GM21381 (cell line): ENCODE measurements at regions not wholly inside any gene's neighbourhood (a gene's known extent, or its start where the extent isn't known, plus 50 kb on each side); places are given as distances from the start of the nearest gene placed in this dataset.

ENCODE experiments used
- ATAC-seq: cut with Tn5 transposase; IDR thresholded peaks from one replicate; pipeline ENCODE4 v1.9.1; 2021; ENCODE audit warnings: mild to moderate bottlenecking, moderate library complexity; ENCODE audit not compliant: unreplicated experiment

DNA sequence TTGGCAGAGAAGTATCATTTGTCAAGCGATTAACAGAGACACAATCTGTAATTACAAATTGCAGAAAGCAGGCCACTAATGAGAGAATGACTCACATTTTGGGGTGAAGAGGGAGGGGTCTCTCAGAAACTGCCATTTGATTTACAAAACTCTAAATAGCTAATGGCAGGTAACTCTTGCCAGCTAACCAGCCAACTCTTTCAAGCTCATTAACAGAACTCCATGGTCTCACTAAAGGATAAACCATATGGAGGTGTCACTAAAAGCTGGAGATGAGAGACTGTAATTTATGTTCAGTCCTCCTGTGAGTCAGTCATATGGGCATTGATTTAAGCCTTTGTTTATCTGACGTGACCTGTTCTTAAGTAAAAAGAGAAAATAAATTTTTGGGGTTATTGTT lies 336.4 kb downstream of the FOXG1 start:
- ATAC-seq = no peak

DNA sequence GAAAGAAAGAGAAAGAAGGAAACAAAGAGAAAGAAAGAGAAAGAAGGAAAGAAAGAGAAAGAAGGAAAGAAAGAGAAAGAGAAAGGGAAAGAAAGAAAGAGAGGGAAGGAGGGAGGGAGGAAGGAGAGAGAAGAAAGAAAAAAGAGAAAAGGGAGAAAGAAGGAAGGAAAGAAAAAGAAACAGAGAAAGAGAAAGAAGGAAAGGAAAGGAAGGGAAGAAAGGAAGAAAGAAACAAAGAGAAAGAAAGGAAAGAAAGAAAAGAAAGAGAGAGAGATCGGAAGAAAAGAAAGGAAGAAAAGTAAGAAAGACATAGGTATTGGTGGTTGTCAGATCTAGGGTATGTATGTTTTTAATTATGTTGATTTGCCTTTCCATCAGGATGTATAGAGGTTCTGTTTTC lies 342.3 kb downstream of the FOXG1 start:
- no peak for ATAC-seq

DNA sequence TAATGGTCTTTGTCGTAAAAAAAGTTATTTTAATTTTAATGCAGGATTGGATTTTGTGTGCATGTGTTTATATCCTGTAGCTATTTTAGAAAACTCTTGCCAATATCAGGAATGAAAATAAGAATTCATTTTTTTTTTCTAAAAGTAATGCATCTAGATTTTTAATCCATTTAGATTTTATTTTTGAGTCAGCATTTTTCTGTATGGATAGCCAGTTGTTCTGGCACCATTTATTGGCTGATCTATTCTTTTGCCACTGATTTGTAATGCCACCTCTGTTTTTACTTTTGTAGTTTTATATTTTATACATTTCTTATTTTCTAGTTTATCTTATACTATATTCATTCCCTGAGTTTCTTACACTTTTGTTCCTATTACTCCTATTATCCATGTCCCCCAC lies 343.0 kb downstream of the FOXG1 start:
- ATAC-seq = no peak

DNA sequence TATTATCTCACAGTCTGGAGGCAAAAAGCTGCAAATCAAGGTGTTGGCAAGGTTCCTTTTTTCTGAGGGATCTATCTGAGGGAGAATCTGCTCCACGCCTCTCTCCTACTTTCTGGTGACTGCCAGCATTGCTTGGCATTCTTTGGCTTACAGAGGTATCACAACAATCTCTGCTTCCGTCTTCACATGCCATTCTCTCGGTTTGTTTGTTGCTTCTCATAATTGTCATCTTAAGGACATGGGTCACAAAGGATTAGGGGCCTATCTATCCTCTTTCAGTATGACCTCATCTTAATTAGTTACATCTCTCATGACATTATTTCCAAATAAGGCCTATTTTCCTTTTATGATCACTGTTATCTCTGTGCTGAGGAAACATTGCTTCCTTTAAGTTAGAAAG lies 345.0 kb downstream of the FOXG1 start:
- ATAC-seq = no peak

DNA sequence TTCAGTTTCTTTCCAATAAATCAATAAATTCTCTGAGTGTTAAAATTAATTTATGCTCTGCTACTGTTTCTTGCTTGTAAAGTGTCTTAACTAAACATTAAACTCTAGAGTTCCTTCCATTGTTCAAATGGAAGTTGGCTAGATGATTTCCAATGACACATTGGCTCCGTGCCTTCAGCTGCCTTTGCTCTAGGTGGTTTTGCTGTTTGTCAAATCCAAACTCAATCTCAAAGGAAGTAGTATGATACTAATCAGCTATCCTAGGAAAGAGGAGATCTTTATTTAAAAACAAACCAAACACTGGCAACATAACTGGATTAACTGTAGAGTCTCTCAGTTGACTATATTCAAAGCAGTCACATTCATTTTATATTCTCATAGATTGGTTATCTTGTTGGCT lies 356.4 kb downstream of the FOXG1 start:
- ATAC-seq = no peak

DNA sequence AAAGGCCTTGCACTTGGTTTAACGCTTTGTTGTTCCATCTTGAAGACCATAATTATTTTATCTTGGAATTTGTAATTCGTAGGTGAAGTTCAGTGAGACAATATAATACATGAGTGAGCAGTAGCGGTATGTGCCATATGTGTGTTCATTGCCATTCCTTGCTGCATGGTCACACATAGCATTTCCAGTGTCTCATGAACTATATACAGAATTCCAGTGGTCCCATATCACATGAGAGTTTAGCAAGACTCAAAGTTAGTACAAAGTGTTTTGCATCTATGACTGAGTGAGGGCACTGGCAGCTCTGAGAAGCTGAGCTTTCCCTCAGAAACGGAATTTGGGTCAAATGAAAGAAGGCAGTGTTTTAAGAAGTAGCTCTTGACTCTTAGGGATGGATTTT lies 359.8 kb downstream of the FOXG1 start:
- no peak for ATAC-seq

DNA sequence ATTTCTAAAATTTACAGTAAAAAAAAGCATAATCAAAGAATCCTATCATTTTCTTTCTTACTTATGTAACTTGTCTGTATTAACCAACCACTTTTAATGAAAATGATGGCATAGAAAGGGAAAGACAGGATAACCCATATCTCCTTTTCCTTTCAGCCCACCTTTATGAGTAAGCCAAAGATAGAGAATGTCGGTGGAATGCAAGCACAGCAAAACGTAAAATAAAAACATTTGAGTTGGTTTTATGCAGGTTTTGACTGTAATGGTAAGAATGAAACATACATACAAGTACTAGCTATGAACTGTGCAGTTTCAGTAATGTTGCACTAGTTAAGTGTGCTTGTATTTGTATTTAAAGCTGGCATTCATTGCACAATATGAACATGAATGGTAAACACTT lies 360.3 kb downstream of the FOXG1 start:
- ATAC-seq = no peak

DNA sequence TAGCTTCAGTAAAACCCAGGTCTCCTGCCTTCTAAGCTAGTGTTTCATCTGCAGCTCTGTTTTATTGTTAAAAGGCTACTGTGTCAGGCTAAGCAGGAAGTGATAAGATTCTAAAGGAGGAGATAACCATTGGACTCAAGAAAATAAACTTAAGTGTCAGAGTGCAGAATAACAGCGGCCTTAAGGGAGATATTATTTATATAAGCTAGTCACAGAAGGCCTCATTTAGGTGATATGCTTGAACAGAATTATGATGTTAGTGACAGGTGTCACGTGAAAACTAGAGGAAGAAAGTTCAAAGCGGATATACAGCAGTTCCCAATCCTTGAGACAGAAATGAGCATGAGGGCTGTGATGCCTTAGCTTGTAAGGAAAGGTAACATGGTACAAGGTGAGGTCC lies 373.4 kb downstream of the FOXG1 start:
- ATAC-seq = no peak

DNA sequence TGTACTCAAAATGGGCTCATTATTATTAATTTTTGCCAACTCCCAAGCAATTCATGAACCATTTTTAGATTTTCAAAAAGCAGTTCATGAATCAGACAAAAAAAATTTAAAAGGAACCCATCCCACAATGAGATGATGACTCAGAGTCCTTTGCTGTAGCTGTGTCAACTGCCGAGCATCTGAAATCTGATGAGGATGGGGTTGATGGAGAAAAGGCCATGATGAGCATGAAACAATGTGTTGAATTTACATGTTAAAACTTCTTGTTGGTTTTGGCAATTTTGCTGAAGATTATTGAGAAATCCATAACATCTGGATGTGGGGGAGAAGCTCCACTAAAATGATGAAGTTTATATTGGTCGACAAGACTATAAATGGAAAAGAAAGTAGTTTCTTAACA lies 378.0 kb downstream of the FOXG1 start:
- no peak for ATAC-seq

DNA sequence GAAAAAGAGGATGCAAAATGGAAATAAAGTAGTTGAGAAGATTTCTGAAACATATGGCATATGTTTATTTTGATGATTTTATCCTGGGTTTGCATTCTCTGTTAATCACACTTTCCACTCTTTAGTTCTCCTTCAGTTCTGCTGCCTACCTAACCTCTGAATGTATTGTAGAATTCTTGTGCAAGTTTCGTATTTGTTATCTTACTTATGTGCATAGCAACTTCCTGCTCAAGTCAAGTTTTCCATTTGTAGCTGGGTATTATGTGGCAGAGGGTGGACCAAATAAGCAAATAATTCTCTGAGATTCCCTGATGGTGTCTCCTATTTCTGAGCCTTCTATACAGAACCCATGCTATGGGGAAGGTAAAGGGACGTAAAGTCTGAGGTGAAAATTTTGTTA lies 381.6 kb downstream of the FOXG1 start:
- ATAC-seq = no peak

DNA sequence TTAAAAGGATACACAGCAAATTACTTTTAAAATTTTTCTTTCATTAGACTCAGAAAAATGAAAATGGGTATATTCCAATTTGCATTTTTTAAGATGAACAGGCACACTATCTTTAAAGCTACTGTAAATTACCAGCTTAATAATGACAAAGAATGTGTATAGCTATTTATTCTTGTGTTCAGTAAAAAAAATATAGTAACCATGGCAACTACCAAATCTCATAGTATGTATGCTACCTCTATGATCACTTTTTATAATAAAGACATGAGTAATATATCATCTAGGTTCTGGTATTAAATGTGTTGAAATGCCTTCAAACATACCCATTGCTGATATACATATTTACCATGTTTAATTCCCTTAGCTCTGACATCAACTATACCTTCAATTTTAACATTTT lies 383.2 kb downstream of the FOXG1 start:
- ATAC-seq = no peak

DNA sequence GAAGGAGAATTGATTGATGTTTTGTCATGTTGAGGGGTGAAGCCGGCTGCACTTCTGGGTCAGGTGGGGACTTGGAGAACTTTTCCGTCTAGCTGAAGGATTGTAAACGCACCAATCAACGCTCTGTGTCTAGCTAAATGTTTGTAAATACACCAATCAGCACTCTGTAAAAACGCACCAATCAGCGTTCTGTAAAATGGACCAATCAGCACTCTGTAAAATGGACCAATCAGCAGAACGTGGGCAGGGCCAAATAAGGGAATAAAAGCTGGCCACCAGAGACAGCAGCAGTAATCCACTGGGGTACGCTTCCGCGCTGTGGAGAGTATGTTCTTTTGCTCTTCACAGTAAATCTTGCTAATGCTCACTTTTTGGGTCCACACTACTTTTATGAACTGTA lies 384.1 kb downstream of the FOXG1 start:
- no peak for ATAC-seq

DNA sequence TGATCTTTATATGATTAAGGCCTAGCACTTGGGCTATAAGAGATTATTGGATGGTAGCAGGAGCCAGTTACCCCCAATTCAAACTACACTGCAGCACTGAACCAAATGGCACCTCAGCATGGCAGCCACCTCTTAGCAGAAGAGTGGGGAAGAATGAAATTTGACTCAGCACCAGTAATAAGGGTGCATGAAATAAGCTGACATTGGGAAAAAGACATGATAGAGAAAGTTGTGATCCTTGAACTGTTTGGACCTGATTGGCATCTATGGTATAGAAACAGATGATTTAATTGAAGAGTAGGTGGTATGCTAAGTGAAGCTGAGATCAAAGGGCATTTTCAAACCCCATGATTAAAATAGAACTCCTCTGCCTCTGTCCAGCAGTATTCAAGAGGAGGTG lies 389.5 kb downstream of the FOXG1 start:
- ATAC-seq = no peak

DNA sequence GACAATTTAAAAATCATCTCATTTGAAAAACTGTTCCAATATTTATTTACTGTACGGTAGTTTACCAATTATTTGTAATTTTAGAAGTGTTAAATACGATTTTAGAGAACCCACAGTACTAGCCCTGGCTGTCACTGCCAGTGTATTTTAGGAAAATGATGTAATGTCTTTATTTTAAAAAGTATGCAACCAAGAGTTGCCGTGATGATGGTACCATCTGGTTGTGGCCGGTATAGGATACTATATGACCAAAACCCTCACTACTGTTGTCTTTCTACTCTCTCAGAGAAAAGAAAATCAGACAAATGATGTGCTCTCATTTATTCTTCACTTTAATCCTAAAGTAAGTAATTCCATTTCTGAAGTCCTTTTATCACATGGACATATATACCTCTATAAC lies 395.0 kb downstream of the FOXG1 start:
- no peak for ATAC-seq

DNA sequence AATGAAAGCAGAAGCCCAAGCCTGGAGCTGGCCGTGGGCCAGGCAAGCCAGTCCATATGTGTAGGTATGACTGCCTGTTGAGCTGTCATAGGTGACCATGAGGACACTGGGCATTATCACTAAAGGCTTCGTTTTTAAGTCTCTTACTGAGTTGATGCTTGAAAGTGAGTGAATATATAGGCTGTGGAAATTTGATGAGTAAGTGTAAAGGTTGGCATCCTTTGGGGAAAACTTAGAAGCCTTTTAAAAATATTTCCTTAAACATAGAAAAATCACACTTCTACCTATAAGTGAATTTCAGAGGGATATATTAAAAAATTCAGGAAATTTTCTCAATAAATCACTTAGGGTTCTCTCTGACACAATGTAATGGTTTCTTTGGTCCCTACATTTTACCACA lies 396.5 kb downstream of the FOXG1 start:
- ATAC-seq = no peak

DNA sequence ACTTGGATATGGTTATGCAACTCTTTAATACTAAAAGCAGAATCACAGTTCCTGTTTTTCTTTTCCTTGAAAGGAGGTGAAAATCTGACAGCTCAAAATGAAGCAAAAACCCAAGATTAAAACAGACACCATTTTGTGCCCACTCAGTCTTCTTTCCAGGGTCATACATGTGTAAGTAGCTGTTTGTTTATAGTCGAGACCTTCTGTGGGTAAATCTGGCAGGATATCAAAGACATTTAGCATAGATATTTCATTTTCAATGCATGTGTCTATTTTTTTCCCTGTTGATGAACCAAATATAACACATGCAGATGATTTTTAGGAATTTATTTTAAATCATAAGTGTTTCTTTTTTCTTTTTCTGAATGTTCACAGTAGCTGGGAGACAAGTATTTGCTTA lies 398.8 kb downstream of the FOXG1 start:
- no peak for ATAC-seq

DNA sequence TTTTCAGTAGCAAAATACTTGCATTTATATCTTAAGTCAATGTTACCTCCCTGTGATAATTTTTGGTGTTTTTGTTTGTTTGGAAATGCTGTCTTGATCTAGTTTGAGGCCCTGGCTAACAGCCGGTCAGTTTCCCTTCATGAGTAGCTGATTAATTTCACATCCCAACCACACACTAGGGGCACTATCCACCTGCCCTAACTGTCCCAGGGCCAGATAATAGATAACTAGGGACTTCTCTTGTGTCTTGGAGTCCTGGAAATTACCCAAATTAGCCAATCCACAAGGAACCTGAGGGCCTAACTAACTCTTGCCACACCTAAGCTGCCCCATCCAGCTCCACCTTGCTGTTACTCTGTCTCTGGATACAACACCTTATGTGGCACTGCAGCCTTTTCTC lies 399.9 kb downstream of the FOXG1 start:
- ATAC-seq = no peak

DNA sequence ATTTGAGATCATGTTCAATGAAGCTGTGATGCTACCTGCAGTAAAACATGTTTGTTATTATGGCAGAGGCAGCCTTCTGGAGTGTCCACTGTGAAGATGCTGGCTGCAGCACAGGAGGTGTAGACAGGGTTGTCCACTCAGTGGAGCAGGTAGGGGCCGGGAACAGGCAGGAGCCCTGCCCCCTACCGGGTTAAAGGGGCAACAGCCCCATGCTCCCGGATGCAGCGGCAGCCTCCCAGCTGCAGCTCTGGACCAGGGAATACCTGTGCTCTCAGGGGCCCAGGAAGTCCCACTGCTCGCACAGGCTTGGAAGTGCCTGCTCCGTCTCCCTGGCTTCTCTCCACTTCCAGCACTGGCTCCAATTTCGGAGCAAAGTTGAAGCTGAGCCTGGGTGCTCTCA lies 401.6 kb downstream of the FOXG1 start:
- no peak for ATAC-seq

DNA sequence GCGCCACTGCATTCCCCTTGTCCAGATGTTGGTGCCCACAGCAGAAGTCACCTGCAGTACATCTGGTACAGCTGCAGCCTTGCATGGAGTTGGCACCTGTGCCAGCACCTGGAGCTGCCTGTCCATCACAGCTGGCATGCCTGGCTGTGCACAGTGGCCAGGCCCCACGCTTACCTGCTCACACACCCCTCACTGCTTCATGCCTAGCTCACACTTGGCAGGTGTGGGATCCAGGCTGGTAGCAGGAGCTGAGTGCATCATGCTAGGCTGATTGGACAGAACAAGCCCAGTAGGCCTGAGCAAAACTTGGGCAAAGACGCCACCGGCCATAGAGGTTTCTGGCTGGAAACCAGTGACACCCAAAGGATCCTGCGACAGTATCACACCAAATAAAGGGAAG lies 402.8 kb downstream of the FOXG1 start:
- ATAC-seq = no peak

DNA sequence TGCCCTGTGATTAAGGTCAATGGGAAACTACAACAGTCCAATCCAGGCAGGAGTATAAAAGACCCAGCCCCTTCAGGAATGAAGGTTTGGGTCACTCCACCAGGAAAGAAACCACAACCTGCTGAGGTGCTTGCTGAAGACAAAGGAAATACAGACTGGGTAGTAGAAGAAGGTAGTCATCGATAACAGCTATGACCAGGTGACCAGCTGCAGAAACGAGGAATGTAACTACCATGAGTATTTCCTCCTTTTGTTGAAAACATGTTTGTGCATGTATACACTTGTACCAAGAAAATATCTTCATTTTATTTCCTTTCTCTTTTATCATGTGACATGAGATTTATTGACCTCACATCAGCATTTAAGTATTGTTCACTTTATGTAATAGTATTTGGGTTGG lies 409.1 kb downstream of the FOXG1 start:
- no peak for ATAC-seq

DNA sequence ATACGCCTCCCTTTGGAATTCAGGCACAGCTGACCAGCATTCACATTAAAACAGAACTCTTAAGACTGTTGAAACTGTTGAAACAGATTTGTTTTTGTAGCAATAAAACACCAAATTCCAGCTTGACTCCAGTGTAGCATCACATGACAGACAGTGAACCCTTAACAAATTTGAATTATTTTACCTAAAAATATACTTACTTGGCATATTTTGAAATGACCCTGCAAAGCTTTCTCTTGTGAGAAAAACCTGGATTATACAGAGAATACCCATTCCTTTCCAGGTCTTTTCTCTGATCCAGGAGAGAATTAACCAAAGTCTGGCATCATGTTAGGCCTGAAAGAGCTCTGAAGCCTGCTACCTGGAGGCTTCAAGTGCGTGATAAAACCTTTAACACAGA lies 410.3 kb downstream of the FOXG1 start:
- ATAC-seq = no peak

DNA sequence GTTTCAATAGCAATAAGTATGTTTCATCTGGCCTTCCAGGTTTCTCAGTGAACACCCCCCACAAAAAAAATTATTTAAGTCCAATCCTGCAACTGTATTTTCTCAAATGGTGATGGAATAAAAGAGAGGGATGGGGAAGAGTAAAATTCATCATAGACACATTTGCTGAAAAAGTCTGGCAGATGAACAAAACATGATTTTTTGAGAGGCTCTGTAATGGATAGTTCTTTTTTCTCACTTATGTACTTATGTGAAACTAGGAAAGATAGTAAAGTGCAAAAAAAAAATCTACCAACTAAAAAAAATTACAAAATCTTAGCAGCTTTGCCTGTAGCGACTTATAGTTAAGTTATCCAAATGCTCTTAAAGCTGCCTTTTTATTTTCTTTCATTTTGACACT lies 412.4 kb downstream of the FOXG1 start:
- no peak for ATAC-seq

DNA sequence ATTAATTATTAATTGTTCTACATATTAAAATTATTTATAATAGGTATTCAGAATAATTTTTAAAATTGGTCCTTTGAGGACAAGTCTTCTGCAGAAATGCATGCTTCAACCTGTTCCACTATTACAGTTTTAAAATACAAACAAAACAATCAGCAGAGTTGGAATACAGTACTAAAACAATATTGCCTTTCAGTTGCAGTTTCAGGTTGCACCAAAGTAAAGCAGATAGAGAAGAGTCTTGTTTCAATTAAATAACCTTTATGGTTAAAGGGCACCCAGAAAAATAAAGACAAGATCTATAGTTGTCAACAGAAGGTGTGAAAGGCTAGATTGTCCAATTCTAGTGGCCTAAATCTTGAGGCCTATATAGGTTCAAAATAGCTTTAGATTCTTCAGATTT lies 424.5 kb downstream of the FOXG1 start:
- ATAC-seq = no peak

DNA sequence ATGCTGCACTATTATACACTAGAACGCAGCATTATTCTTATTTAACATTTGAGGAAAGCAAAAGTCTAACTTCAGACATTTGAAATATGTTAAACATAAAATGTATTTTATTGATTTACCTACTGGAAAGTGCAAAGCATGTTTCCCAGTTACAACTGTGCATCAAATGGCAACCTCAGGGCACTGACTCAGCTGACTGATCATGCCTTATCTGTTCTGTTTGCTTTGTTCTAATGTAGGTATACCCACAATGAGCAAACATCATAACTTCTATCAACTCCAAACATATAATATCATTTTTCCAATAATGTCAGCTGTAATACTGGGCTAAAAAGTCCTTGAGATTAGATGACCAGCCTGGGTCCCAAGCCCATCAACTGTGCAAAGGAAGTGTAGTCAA lies 431.0 kb downstream of the FOXG1 start:
- no peak for ATAC-seq
